Mesothelial cell of epicardium (in vitro differentiated cells): ENCODE measurements at regions not wholly inside any gene's neighbourhood (a gene's known extent, or its start where the extent isn't known, plus 50 kb on each side); places are given as distances from the start of the nearest gene placed in this dataset.

ENCODE experiments used
- DNase-seq, 2 experiments: peaks; one replicate each; pipeline ENCODE4 v3.0.0; 2021; ENCODE audit warnings: low spot score in 2 of 2; ENCODE audit not compliant: unreplicated experiment in 2 of 2
- H3K27ac Mint-ChIP-seq: 2 replicates; pipeline ENCODE4 v1.8.0; 2021; ENCODE audit warnings: mixed read lengths
- H3K27me3 Mint-ChIP-seq: 2 replicates; pipeline ENCODE4 v1.8.0; 2021; ENCODE audit warnings: low read depth, mixed read lengths
- H3K36me3 Mint-ChIP-seq: 2 replicates; pipeline ENCODE4 v1.8.0; 2021; ENCODE audit warnings: mixed read lengths
- H3K4me1 Mint-ChIP-seq: 2 replicates; pipeline ENCODE4 v1.8.0; 2021; ENCODE audit warnings: mixed read lengths
- H3K4me3 Mint-ChIP-seq: 2 replicates; pipeline ENCODE4 v1.8.0; 2021; ENCODE audit warnings: mild to moderate bottlenecking, moderate library complexity, mixed read lengths
- H3K9me3 Mint-ChIP-seq: 2 replicates; pipeline ENCODE4 v1.8.0; 2021; ENCODE audit warnings: mixed read lengths
- CTCF ChIP-seq: fragments of 200-600 bp; sonication (generic); IDR thresholded peaks from one replicate; pipeline ENCODE4 v1.5.0; 2021; ENCODE audit warnings: antibody characterized with exemption; ENCODE audit not compliant: unreplicated experiment

GRCh38 chr5:135176991-135177390 is 143.0 kb upstream of the PITX1 start:
- Mint-ChIP-seq H3K27ac (no peak overlapping the region), H3K36me3 (no peaks in the 10 kb centered on the region)
- DNase-seq = no peak

GRCh38 chr5:135174315-135175096 is 140.5 kb upstream of the PITX1 start:
- peaks cover 6% of the 10 kb centered on the region for H3K4me1 Mint-ChIP-seq
- TF ChIP-seq CTCF = no peak
- H3K36me3 Mint-ChIP-seq = no peaks in the 10 kb centered on the region
- H3K9me3 Mint-ChIP-seq = no peaks in the 10 kb centered on the region
- no peak overlapping the region for H3K27ac Mint-ChIP-seq
- H3K4me3 Mint-ChIP-seq = no peak overlapping the region
- DNase-seq = no peak
- H3K27me3 Mint-ChIP-seq = peaks cover 48% of the 10 kb centered on the region

More at GRCh38 chr5:135176991-135177390, 143.0 kb upstream of the PITX1 start:
- H3K4me3 Mint-ChIP-seq = no peak overlapping the region
- H3K27me3 Mint-ChIP-seq = peaks cover 24% of the 10 kb centered on the region
- no peak for TF ChIP-seq CTCF
- H3K9me3 Mint-ChIP-seq = no peaks in the 10 kb centered on the region
- peaks cover 10% of the 10 kb centered on the region for H3K4me1 Mint-ChIP-seq

GRCh38 chr5:135173662-135174290 is 139.7 kb upstream of the PITX1 start:
- H3K27ac Mint-ChIP-seq = no peak overlapping the region
- H3K9me3 Mint-ChIP-seq = no peaks in the 10 kb centered on the region
- no peak overlapping the region for H3K4me3 Mint-ChIP-seq
- no peak for DNase-seq
- no peaks in the 10 kb centered on the region for H3K36me3 Mint-ChIP-seq
- H3K27me3 Mint-ChIP-seq = peaks cover 53% of the 10 kb centered on the region
- peaks cover under 1% of the 10 kb centered on the region for H3K4me1 Mint-ChIP-seq
- no peak for TF ChIP-seq CTCF

- TF ChIP-seq CTCF = no peak
- H3K9me3 Mint-ChIP-seq = no peaks in the 10 kb centered on the region
- DNase-seq = no peak
- H3K4me1 Mint-ChIP-seq = no peaks in the 10 kb centered on the region
- H3K36me3 Mint-ChIP-seq = no peaks in the 10 kb centered on the region
- no peak overlapping the region for H3K27ac Mint-ChIP-seq
- peaks cover 63% of the 10 kb centered on the region for H3K27me3 Mint-ChIP-seq
- no peak overlapping the region for H3K4me3 Mint-ChIP-seq
Measured at GRCh38 chr5:135172718-135173117, 138.7 kb upstream of the PITX1 start.

GRCh38 chr5:135171336-135171735 is 137.3 kb upstream of the PITX1 start:
- no peaks in the 10 kb centered on the region for H3K9me3 Mint-ChIP-seq
- no peak overlapping the region for H3K27ac Mint-ChIP-seq
- no peak for TF ChIP-seq CTCF
- DNase-seq = no peak
- no peaks in the 10 kb centered on the region for H3K36me3 Mint-ChIP-seq
- H3K4me3 Mint-ChIP-seq = no peak overlapping the region
- H3K4me1 Mint-ChIP-seq = no peaks in the 10 kb centered on the region
- H3K27me3 Mint-ChIP-seq = peaks cover 71% of the 10 kb centered on the region
